Gastrocnemius medialis (tissue), 4 donors: ENCODE measurements at regions not wholly inside any gene's neighbourhood (a gene's known extent, or its start where the extent isn't known, plus 50 kb on each side); places are given as distances from the start of the nearest gene placed in this dataset.

Experiments used
- POLR2A ChIP-seq, 2 donors: fragments of 450-650 bp; IDR thresholded peaks; one replicate each; pipeline ENCODE4 v1.6.1; 2017; ENCODE audit warnings: antibody characterized with exemption in 2 of 2, mild to moderate bottlenecking in 2 of 2, moderate library complexity in 2 of 2
- TF ChIP-seq, protein P1 (sequence below), 5 experiments: fragments of 450-650 bp in 3 of 5; fragments of 200-600 bp in 2 of 5; sonication (generic) in 2 of 5; IDR thresholded peaks in 4 of 5; conservative IDR thresholded peaks in 1 of 5; 1 replicate in 4 of 5; 2 replicates in 1 of 5; pipeline ENCODE4 v1.5.1; 2016 to 2019; ENCODE audit warnings: antibody characterized with exemption in 5 of 5, mild to moderate bottlenecking in 3 of 5, moderate library complexity in 3 of 5

DNA sequence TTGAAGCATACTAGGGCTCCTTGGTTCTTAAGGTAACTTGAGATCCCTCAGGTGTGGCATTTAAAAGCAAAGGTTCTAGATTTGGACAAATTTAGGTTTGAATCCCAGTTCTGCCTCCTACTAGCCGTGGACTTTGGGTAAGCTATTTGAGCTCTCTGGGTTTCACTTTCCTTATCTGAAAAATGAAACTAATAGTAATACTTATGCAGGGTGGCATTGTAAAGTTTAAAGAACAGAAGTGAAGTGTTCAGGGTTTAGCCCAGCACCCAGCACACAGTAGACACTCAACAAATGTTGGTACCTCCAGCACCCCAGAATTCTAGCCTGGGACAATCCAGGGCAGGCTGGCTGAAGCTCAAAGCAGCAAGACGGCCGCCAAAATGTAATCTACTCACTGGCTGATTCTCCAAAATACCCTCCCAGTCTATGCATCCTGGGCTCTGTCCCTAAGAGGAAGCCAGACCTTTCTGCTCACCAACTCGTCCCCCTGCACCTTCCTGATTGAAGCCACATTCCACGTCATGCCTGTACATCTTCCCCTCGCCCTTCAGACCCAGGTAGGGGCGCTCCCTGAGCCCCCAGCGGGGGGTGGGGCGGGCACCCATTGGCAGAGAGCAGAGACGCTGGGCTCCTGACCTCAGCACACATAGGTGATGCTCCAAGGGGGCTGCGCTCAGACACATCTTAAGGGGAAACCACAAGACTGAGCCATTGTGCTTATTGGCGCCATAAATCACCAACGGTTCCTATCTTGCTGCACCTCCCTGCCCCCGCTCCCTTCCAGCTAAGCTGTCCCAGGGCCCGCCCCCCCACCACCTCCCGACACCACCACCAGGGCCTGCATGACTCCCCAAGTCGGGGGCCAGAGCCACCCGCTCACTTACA is 160.6 kb downstream of the BCOR start:
- TF ChIP-seq, protein P1, sequence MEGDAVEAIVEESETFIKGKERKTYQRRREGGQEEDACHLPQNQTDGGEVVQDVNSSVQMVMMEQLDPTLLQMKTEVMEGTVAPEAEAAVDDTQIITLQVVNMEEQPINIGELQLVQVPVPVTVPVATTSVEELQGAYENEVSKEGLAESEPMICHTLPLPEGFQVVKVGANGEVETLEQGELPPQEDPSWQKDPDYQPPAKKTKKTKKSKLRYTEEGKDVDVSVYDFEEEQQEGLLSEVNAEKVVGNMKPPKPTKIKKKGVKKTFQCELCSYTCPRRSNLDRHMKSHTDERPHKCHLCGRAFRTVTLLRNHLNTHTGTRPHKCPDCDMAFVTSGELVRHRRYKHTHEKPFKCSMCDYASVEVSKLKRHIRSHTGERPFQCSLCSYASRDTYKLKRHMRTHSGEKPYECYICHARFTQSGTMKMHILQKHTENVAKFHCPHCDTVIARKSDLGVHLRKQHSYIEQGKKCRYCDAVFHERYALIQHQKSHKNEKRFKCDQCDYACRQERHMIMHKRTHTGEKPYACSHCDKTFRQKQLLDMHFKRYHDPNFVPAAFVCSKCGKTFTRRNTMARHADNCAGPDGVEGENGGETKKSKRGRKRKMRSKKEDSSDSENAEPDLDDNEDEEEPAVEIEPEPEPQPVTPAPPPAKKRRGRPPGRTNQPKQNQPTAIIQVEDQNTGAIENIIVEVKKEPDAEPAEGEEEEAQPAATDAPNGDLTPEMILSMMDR (IDR thresholded peaks at IDR 0.05 in 4 of 5, conservative IDR thresholded peaks at IDR 0.05 in 1 of 5) = no peak
- TF ChIP-seq POLR2A (IDR thresholded peaks at IDR 0.05) = no peak
